WTC11 (cell line): ENCODE measurements at regions not wholly inside any gene's neighbourhood (a gene's known extent, or its start where the extent isn't known, plus 50 kb on each side); places are given as distances from the start of the nearest gene placed in this dataset.

Experiments used
- ATF2 ChIP-seq: sonication (generic); formaldehyde crosslinking; IDR thresholded peaks from 2 replicates; pipeline ENCODE4 v1.8.1; 2022; ENCODE audit warnings: low read depth, missing genetic modification reagents, borderline replicate concordance
- CTCF ChIP-seq: fragments of 200-600 bp; IDR thresholded peaks from 2 replicates; pipeline ENCODE4 v1.8.0; 2022; ENCODE audit warnings: antibody characterized with exemption
- RELA ChIP-seq: sonication (generic); formaldehyde crosslinking; IDR thresholded peaks from 2 replicates; pipeline ENCODE4 v1.8.1; 2022; ENCODE audit warnings: missing genetic modification reagents, mild to moderate bottlenecking, borderline replicate concordance
- ZNF416 ChIP-seq: fragments of 250-450 bp; sonication (Bioruptor Pico); IDR thresholded peaks from 2 replicates; pipeline ENCODE4 v1.9.0; 2021; ENCODE audit warnings: mild to moderate bottlenecking, inconsistent platforms

GRCh38 chr7:16301291-16301690 lies 120.0 kb downstream of the CRPPA start:
- TF ChIP-seq CTCF (no peak), ZNF416 (no peak), ATF2 (CRISPR knock-in tag) (no peak), RELA (no peak)
